DMS53 treated with DMSO at 0.1 percent for 48 hours (cell line): ENCODE measurements at regions not wholly inside any gene's neighbourhood (a gene's known extent, or its start where the extent isn't known, plus 50 kb on each side); places are given as distances from the start of the nearest gene placed in this dataset.
A peak's percentile ranks its signal among the peaks of the same experiment; 100 is the strongest.

Experiments used
- DNase-seq: peaks from one replicate; lab custom pipeline; 2025; ENCODE audit not compliant: unreplicated experiment; lab: John Stamatoyannopoulos, UW

DNA sequence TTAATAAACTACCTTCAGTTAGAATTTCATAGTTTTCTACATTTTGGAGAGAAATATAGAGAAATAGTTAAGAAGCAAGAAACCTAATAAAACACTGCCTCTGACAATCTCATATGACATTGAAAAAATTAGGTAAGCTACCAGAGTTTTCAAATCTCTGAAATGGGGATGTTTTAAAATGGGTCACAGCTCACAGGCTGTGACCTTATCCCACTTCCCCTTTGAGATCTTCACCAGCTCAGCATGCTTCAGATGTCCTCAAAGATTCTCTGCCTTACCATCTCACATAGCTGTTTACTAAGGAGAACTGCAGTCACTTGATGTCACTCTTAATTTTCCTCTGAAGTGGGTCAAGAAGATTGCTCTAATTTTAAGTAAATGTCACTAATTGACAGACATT is 717.8 kb downstream of the JRKL start:
- no peak for DNase-seq

DNA sequence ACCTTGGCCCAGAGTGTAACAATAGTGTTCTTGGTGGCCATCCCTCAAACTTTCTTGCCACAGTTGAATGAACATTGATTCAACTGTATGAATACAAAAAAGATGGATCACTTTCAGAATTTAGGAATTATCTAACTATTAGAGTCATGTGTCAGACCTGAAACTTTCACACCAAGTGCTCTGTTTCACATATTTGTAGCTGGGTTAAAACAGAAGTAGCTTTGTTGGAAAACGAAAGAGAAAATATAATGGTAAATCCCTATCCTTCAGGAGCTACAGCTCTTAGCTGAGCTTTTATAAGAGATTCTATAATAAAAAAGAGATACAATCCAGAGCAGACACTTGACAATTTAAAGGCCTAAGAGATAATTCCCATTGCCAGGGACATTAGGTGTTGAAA is 719.3 kb downstream of the JRKL start:
- DNase-seq, result no peak

DNA sequence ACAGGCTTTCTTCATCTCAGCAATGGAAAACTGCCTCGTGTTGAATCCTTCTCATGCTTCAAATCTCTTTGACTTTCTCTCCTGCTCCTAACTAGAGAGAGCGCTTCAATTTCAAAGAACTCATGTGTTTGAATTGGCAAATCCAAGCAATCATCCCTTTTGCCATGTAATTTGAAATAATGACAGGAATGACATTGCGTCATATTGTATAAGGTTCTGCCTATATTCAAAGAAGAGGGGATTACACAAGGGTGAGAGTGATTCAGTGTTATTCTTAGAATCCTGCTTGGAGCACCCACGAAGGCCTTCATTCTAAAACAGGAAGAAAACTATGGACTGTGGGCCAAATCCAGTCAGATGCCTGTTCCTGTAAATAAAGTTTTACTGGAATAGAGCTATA is 720.6 kb downstream of the JRKL start:
- DNase-seq, result no peak

DNA sequence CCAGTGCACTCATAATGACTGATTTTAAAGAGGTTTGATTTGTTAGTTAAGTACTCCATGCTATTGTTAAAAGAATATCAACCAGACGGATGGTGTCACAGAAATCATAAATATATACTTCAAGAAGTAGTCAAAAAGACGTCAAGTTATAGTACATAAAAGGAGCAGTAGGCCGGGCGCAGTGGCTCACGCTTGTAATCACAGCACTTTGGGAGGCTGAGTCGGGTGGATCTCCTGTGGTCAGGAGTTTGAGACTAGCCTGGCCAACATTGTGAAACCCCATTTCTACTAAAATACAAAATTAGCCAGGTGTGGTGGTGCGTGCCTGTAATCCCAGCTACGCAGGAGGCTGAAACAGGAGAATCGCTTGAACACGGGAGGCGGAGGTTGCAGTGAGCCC is 721.7 kb downstream of the JRKL start:
- no peak for DNase-seq

DNA sequence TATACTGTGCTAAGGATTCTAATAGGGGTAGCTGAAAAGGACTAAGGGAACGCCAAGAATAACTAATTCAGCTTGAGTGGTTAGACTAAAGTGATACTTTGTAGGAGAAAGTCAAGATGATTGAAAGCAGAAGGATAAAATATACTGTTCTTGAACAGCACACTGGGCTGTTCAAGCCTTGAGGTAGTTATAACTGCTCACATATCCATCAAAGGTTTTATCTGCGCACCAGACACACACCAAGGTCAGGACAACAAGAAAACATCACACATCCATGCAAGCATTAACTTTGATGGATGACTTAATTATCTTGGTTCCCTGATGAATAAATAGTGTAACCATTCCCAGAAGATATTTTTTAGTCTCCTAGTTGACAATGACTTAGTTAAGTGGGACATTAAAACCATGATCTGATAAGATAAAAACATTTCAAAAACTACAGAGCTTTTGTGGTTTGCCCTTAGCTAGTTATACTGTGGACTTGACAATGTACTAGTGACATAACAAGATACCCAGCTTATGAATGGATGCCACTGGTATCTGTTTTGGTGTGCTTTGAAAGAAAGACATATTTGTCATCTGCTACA is 728.9 kb downstream of the JRKL start:
- no peak for DNase-seq

DNA sequence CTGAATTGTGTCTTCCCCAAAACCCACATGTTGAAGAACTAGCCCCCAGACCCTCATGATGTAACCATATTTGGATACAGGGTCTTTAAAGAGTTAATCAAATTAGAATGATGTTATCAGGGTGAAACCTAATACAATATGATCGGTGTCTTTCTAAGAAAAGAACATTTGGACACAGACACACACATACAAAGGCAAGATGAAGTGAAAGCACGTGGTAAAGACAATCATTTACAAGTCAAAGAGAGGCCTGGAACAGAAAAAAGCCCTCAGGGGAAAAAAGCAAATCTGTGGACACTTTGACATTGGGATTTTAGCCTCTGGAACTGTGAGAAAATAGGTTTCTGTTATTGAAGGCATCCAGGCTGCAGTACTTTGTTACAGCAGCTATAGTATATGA is 733.4 kb downstream of the JRKL start:
- DNase-seq, result no peak

DNA sequence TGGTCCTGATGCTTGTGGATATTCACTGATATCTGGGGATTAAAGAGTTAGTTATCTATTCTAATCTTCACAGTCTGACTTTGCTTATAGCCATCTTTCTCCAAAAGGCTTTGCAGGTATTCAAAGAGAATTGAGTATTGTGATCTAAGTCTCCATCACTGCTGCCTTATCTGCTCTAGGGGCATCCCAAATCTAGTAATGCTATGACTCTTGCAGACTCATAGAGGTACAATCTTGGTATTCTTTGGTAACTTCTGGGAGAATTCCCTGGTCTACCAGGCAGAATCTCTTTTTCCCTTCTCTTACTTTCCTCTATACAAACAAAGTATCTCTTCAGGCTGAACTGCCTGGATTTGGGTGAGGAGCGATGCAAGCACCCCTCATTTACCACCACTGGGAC is 746.3 kb downstream of the JRKL start:
- DNase-seq, result no peak

DNA sequence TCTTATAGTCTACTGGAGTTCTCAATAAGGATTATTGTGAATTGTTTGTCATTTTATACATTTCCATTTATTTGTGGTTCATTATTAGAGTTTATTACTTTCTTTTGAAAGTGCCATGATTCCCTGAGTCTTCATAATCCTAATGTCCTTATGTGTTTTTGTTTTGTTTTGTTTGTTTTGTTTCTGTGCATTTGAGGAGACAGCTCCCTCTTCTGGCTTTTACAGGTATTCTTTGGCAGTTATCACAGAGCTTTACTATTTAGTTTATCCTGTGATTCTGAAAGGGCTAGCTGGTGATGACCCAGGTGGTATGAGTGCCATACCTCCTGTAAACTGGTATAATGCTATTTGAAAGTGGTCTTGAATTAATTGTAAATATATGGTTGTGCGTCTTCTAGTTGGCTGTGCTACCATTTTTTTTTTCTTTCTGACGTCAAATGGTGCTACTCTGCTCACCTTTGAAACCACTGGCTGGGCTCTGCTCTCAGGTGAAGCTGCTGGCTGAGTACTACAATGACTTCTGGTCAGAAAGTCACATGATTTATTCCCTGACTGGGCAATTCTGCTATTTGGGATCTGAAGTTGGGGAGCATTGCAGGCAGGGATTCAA is 751.2 kb downstream of the JRKL start:
- peak; percentile 75 for DNase-seq

DNA sequence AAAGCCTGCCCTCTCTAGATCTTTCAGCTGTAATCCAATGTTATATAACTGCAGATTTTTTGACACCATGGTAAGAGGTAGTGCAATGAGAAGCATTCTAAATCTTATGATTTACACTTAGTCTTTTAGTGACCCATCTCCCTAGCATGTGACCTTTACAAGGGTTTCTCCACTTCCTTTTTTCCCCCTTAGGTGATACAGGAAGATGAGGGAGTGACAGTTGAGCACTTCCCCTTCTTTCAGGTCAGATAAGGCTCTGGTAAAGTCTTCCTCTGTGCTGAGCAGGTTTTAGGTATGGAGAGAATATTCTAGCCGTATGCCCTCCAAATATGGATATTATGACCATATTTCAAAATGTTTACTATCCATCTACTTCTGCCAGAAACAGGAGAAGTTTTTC is 753.6 kb downstream of the JRKL start:
- DNase-seq, result no peak

DNA sequence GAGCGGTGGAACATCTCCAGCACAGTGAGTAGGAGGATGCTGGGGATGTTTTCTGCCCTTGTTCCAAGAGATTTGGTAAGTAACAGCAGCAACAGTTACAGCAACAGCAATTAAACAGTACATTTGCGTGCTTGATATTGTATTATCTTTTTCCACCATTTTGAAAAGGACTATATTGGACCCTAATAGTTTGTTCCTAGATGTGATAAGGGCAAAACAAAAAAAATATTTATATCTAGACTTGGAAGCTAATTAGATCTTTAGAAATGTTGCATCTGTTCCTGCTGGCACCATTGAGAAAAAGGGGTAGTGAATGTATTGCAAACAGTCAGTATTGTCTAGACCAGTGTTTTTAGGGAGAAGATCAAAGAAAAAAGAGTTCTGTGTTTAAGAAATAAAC is 759.9 kb downstream of the JRKL start:
- no peak for DNase-seq

DNA sequence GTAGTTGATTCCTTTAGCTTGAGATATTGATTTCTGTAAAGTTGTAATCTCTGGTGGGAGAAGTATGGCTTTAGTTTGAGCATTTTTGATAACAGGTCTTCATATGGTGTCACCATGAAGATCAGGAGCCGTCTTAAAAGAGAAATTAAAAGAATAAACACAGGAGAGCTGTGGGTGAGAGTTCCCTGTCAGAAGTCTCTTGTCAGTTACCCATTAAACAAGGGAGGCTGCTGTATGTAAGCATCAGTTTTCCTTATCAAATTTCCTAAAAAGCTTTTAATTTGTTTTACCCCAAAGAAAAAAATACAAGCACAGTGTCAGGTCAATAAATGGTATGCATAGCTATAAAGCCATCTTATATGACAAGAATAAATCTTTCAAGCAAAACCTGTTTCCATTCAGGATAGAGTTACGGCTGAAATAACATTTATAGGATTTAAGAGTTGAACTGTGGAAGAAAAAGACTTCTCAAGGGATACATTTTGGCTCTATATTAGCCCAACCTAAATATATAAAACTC is 767.5 kb downstream of the JRKL start:
- no peak for DNase-seq

DNA sequence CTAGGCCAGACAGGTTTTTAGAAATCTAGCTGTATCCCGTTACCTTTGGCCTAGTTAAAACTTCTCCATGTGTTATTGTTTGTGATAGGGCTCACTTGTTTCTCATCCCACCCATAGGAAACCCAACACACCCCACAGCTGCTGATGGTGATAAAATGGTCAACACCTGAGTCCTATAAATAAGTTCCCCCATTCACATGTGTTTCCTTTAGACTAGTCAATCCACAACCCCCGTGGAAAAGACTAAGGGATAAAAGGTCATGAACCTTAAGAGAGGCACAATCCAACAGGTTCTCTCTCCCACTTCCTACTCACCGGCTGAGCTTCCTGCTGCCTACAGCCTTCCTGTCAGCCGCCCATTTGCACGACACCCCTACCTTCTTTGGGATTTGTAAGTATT is 768.4 kb downstream of the JRKL start:
- DNase-seq, result no peak

DNA sequence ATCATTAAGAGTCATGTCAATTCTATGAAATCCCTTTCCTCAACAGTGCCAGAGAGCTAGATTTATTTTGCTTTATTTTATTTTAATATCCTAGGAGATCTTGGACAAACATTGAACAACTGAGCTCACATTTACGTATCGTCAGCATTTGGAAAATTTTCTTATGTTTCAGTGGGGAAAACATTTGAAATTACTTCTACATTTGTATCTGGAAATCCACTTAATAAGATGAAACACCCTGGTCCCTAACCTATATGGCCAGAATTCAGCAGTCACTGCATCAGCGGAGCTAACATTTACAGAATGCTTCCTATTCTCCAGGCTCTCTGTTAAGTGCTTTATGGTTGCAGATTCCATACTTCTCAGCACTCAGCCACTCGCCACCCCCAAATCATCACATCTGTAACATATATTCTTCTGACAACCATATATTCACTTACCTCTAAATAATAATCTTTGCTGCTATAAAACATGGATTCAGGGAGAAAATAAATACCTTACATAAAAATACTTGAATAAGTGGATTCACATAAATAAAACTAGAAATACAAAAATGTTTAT is 773.9 kb downstream of the JRKL start:
- no peak for DNase-seq

DNA sequence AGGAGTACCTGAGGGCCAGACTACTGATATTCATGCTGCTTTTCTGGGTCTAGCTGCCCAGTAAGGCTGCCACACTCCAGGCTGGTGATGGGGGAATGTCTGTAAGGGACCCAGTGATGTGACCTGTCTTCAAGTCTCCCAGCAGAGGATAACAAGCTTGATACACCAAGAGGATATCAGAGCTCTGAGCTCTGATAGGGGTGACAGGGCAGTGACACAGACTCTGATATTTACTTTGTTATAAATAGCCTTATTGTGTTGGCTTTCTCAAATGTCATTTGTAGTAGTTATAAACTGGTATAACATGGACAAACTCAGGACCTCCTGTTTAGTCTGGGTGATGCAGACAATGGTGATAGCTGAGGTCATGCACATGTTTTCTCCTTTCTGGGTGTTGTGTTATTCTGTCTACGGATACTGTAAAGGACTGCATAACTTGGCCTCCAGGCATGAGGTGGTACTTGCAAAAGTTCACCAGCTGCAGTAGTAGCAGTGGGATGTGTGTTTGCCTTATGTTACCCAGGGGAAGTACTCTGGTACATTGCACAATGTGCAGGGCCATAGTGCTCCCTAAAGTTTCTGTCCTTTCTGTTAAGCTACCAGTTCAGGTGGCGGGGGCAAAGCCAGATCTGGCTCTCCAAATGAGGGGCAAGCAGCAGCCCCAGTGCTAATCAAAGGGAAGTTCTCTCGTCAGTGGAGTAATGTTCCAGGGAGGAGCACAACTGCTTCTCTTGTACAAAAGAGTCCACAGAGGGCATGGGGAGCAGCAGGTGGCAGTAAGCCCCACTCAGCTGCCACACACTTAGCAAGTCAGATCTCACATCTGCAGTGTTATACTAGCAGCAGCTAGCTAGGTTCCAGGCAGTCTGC is 812.2 kb downstream of the JRKL start:
- peak; percentile 23 for DNase-seq

DNA sequence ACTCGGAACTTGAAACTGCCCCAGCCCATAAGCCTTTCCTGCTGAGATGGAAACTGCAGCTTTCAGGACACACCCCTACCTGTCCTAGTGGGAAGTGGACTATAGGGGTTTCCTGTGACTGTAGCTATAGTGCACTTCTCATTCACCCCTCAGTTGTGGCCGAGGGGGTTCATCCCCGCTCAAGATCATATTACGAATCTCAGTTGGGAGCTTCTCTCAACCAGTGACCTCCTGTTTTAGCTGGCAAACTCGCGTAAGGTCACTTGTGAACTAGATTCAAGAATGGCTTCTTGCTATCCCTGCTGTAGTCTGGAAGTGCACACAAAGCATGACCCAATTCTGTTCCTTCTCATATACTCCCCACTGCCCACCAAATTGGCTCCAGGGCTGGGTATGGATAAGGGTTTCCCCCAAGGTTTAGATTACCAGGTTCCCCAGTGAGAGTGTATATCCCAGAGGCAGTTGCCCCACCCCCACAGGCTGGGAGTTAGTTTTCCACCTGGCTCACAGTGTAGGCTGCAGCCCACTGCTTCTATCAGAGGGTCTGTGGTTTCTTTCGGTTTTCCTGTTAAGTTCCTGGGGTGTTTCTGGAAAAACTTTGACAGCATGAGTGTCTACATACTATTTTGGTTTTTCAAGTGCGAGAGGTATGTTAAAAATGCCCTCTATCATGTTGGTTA is 812.9 kb downstream of the JRKL start:
- DNase-seq, result no peak

DNA sequence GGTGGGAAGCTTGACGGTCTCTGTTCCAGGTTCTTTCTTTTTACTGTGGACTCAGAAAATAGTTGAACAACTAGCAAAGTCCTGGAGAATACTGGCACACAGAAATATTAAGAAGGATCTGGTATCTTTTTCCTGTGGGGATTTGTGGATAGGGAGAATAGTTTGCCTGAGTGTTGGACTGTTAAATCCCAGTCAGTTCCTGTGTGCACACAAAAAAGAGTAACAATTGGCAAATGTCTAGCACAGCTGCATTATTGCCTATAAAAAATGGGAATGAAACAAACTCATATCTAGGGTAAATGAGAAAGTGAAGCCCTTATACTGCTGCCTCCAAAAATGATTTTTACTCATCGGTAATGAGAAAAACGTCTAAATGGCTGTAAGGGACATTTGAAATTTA is 828.2 kb downstream of the JRKL start:
- DNase-seq, result no peak

DNA sequence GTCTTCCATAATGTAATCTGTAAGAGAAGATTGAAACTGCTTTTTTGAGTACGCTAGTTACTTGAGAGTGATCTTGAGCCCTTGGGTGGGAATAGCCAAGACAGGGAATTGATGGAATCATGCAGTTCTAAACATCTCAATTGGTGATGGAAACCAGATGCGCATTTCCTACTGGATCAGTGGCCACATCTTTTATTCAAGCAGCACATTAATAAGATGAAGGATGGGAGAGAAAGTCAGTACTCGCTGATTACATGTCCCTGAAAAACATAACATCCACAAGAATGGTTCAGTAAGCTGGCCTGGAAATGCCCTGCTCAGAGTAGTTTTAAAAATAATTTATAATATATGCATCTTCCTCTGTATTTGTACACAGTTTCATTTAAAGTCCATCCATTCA is 833.8 kb downstream of the JRKL start:
- DNase-seq, result no peak

DNA sequence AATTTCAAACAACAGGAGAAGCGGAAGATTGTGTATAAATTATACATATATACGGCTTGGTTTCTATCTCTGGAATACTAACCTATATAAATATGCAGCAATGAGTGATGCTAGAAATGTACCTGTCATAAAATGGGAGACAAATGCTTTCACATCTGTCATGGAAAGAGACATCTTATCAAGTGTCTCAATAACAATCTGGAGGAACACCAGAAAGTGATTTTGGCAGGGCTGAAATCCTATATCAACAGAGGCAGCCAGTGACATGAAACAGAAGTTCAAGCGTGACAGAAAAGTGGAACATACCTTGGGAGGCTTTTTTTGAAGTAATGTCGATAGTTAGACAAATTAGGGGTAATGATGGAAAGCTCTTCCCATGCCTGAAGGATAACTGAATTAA is 834.6 kb downstream of the JRKL start:
- no peak for DNase-seq

DNA sequence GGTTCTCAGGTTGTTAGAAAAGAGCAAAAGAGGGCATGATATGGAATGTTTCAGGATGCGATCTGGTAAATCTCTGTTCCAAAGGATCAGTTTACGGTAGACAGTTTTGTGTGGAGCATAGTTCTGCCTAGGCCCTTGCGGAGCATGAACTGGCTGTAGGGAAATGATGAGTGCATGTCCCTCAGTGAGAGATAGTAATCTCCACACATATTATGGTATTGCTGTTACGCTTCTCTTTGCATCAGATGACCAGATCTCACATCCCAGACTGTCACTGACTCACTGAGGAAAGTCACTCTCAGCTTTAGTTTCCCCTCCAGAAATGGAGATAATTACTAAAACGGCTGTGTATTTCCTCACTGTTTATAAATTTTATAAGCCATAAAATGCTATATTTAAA is 836.0 kb downstream of the JRKL start:
- no peak for DNase-seq

DNA sequence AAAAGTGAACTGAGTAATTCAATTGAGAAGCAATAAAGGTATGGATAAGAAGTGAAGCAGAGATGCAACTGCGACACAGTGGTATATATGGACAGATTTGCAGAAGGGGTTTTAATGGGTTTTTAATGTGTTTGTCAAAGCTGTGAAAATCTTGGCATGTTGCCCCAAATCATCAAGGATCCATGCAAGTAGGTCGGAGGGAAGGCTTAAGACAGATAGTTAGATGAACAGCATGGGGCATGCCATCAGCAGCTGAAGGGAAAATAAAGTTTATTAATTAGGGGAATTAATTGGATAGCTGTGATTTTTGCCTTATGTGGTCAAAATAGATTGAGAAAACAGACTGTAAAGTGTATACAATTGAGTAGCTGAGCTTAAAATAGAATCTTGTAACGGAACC is 840.1 kb downstream of the JRKL start:
- no peak for DNase-seq

DNA sequence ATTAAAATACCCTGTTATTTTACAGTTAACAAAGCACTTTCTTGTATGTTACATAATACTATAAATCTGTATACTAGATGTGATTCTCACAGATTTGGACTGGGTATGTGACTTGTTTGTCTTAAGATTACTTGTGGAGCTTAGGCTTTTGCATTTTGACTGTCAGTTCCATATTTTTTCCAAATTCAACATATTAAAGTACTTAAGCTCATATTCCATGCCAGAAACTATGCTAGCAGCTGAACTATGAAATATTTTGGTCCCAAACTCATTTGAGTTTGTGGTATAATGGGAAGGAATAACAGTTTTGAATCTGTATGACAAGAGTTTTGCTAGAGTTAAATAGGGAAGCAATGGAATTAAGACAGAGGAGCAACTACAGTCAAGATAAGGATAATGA is 841.4 kb downstream of the JRKL start:
- DNase-seq, result no peak
